ENCODE measurements at regions not wholly inside any gene's neighbourhood (a gene's known extent, or its start where the extent isn't known, plus 50 kb on each side); places are given as distances from the start of the nearest gene placed in this dataset.

DNA sequence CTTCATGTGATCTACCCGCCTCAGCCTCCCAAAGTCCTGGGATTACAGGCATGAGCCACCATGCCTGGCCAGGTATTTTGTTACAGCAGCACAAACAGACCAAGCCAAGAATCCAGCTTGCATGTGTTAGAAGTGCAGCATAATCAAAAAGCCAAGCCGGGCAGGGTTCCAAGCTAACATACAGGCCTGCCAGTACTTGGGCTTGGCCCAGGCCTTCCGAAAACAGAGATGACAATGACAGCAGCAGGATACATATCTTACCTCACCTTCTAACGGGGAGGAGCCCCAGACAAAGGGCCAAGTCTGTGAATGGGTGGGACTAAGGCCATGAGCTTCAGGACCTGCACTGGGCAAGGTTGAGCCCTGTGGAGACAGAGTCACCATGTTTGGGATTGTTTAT, 91.4 kb upstream of the ZNF462 start:
- Histone ChIP-seq H4K20me1 (ENCODE audit: insufficient read depth) (no peaks in the 10 kb centered on the region), H3K9me2 (ENCODE audit: insufficient read depth, low read length) (no peaks in the 10 kb centered on the region), H3K79me2 (replicated peaks; ENCODE audit: insufficient read depth, low read length) (no peaks in the 10 kb centered on the region), H3K9ac (ENCODE audit: low read length) (no peak overlapping the region), H3K4me3 (ENCODE audit: low read length) (no peak overlapping the region), H3F3A (ENCODE audit: insufficient read depth, low read length, poor library complexity, severe bottlenecking) (no peaks in the 10 kb centered on the region), H2AFZ (ENCODE audit: low read depth, low read length) (no peak overlapping the region), H3K4me2 (ENCODE audit: low read length) (no peak overlapping the region), H3K9me3 (ENCODE audit: low read length) (no peaks in the 10 kb centered on the region), H3K36me3 (ENCODE audit: insufficient read depth, low read length) (no peaks in the 10 kb centered on the region), H3K27me3 (ENCODE audit: insufficient read depth, low read depth, low read length) (no peaks in the 10 kb centered on the region), H3K27ac (ENCODE audit: low read length) (no peak overlapping the region)
- TF ChIP-seq SMC3 (conservative IDR thresholded peaks at IDR 0.05; ENCODE audit: poor library complexity) (no peak), RAD21 (conservative IDR thresholded peaks at IDR 0.05) (no peak), REST (IDR thresholded peaks at IDR 0.05; ENCODE audit: borderline replicate concordance) (no peak), MXI1 (conservative IDR thresholded peaks at IDR 0.05; ENCODE audit: poor library complexity, severe bottlenecking) (no peak), TAF1 (IDR thresholded peaks at IDR 0.05; ENCODE audit: low read depth) (no peak), POLR2AphosphoS5 (IDR thresholded peaks at IDR 0.05) (no peak), EP300 (conservative IDR thresholded peaks at IDR 0.05; ENCODE audit: poor library complexity, severe bottlenecking) (no peak), EZH2 (IDR thresholded peaks at IDR 0.05; ENCODE audit: borderline replicate concordance, insufficient read depth, low read length, poor library complexity, severe bottlenecking) (no peak)
- TF ChIP-seq, protein P1, sequence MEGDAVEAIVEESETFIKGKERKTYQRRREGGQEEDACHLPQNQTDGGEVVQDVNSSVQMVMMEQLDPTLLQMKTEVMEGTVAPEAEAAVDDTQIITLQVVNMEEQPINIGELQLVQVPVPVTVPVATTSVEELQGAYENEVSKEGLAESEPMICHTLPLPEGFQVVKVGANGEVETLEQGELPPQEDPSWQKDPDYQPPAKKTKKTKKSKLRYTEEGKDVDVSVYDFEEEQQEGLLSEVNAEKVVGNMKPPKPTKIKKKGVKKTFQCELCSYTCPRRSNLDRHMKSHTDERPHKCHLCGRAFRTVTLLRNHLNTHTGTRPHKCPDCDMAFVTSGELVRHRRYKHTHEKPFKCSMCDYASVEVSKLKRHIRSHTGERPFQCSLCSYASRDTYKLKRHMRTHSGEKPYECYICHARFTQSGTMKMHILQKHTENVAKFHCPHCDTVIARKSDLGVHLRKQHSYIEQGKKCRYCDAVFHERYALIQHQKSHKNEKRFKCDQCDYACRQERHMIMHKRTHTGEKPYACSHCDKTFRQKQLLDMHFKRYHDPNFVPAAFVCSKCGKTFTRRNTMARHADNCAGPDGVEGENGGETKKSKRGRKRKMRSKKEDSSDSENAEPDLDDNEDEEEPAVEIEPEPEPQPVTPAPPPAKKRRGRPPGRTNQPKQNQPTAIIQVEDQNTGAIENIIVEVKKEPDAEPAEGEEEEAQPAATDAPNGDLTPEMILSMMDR (IDR thresholded peaks at IDR 0.05; ENCODE audit: poor library complexity, severe bottlenecking), result no peak

DNA sequence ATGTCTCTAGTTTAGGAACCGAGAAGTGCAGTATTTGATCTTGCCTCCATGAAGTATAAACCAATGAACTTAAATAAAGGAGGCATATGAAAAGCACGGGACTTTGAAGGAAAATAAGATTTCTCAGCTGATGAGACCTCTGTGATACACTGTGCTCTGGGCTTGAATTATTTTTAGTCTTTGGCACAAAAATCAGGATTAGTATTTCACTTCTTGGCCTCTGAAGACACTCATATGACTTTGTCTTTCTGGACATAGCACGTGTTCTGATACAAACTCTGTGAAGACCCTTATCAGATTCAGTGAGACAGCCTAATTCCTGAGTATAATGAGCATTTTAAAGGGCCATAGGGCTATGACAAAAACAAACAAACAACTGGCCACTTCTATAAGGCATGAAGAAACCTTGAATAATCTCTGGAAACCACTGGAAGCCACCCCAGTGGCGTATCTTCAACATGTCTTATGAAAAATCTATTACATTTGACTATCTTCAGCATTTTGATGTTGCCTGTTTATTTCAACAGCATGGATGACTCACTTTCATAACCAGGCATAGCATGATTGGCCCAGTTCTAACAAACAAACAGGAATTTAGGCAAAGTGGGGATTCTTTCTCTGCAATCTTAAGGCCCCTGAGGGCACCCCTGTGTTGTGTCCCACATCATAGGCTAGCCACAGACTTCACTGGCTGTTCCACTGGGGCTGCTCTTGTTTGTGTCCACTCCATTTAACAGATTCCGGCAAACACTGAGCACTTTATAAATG, 90.3 kb upstream of the ZNF462 start:
- no peaks in the 10 kb centered on the region for H3K9me3 ChIP-seq (ENCODE audit: low read length)
- no peaks in the 10 kb centered on the region for H4K20me1 ChIP-seq (ENCODE audit: insufficient read depth)
- H3F3A ChIP-seq (ENCODE audit: insufficient read depth, low read length, poor library complexity, severe bottlenecking), result no peaks in the 10 kb centered on the region
- H3K4me2 ChIP-seq (ENCODE audit: low read length), result no peak overlapping the region
- H3K4me3 ChIP-seq (ENCODE audit: low read length), result no peak overlapping the region
- no peaks in the 10 kb centered on the region for H3K9me2 ChIP-seq (ENCODE audit: insufficient read depth, low read length)
- H2AFZ ChIP-seq (ENCODE audit: low read depth, low read length), result no peak overlapping the region
- H3K9ac ChIP-seq (ENCODE audit: low read length), result no peak overlapping the region
- H3K79me2 ChIP-seq (replicated peaks; ENCODE audit: insufficient read depth, low read length), result no peaks in the 10 kb centered on the region
- H3K27ac ChIP-seq (ENCODE audit: low read length), result no peak overlapping the region
- TF ChIP-seq POLR2AphosphoS5 (IDR thresholded peaks at IDR 0.05) (no peak), EP300 (conservative IDR thresholded peaks at IDR 0.05; ENCODE audit: poor library complexity, severe bottlenecking) (no peak), REST (IDR thresholded peaks at IDR 0.05; ENCODE audit: borderline replicate concordance) (no peak), RAD21 (conservative IDR thresholded peaks at IDR 0.05) (no peak), TAF1 (IDR thresholded peaks at IDR 0.05; ENCODE audit: low read depth) (no peak), EZH2 (IDR thresholded peaks at IDR 0.05; ENCODE audit: borderline replicate concordance, insufficient read depth, low read length, poor library complexity, severe bottlenecking) (no peak), SMC3 (conservative IDR thresholded peaks at IDR 0.05; ENCODE audit: poor library complexity) (no peak), MXI1 (conservative IDR thresholded peaks at IDR 0.05; ENCODE audit: poor library complexity, severe bottlenecking) (no peak)
- TF ChIP-seq, protein P1 (IDR thresholded peaks at IDR 0.05; ENCODE audit: poor library complexity, severe bottlenecking), result no peak
- H3K36me3 ChIP-seq (ENCODE audit: insufficient read depth, low read length), result no peaks in the 10 kb centered on the region
- H3K27me3 ChIP-seq (ENCODE audit: insufficient read depth, low read depth, low read length), result no peaks in the 10 kb centered on the region

Data from neural cell (in vitro differentiated cells).